ENCODE measurements at regions not wholly inside any gene's neighbourhood (a gene's known extent, or its start where the extent isn't known, plus 50 kb on each side); places are given as distances from the start of the nearest gene placed in this dataset.

DNA sequence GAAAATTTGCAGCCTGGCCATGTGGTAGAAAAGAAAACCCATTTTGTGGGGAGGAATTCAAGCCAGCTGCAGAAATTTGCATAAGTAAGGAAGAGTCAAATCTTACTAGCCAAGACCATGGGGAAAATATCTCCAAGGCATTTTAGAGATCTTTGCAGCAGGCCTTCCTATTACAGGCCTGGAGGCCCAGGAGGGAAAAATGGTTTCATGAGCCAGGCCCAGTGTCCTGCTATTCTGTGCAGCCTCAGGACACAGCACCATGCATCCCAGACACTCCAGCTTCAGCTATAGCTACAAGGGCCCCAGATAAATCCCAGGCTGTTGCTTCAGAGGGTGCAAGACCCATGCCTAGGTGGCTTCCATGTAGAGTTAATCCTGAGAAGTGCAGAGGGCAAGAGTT lies 1590.1 kb upstream of the PRR20A start:
- DNase-seq (ENCODE audit: low read depth, low spot score): no peak
- TF ChIP-seq, protein P1, sequence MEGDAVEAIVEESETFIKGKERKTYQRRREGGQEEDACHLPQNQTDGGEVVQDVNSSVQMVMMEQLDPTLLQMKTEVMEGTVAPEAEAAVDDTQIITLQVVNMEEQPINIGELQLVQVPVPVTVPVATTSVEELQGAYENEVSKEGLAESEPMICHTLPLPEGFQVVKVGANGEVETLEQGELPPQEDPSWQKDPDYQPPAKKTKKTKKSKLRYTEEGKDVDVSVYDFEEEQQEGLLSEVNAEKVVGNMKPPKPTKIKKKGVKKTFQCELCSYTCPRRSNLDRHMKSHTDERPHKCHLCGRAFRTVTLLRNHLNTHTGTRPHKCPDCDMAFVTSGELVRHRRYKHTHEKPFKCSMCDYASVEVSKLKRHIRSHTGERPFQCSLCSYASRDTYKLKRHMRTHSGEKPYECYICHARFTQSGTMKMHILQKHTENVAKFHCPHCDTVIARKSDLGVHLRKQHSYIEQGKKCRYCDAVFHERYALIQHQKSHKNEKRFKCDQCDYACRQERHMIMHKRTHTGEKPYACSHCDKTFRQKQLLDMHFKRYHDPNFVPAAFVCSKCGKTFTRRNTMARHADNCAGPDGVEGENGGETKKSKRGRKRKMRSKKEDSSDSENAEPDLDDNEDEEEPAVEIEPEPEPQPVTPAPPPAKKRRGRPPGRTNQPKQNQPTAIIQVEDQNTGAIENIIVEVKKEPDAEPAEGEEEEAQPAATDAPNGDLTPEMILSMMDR (IDR thresholded peaks at IDR 0.05; ENCODE audit: extremely low read depth in 1 of 2, insufficient read depth in 1 of 2, low read depth in 1 of 2, low read length in 2 of 2): no peak
- TF ChIP-seq GATA2 (IDR thresholded peaks at IDR 0.05; ENCODE audit: insufficient read depth, insufficient read length, low read depth, low read length) (no peak), POLR2AphosphoS5 (IDR thresholded peaks at IDR 0.05; ENCODE audit: insufficient read depth, low read depth, low read length) (no peak), FOS (IDR thresholded peaks at IDR 0.05; ENCODE audit: borderline replicate concordance, insufficient read depth, low read length) (no peak), EZH2 (IDR thresholded peaks at IDR 0.05; ENCODE audit: borderline replicate concordance, low read depth, low read length, severe bottlenecking) (no peak), JUN (IDR thresholded peaks at IDR 0.05; ENCODE audit: borderline replicate concordance, insufficient read depth, insufficient read length, low read depth) (no peak), POLR2A (IDR thresholded peaks at IDR 0.05; ENCODE audit: low read depth, low read length) (no peak), MYC (IDR thresholded peaks at IDR 0.05; ENCODE audit: low read depth, low read length) (no peak)
- TF ChIP-seq, protein P2, sequence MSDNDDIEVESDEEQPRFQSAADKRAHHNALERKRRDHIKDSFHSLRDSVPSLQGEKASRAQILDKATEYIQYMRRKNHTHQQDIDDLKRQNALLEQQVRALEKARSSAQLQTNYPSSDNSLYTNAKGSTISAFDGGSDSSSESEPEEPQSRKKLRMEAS (IDR thresholded peaks at IDR 0.05; ENCODE audit: insufficient read depth, insufficient read length): no peak
- intact Hi-C loops (cut with micrococcal nuclease): no loop called here
- dilution Hi-C loops (cut with MboI; ENCODE audit: extremely low pct_ligation_motif_present, low sequenced_read_pairs): no loop called here
- H3K4me2 ChIP-seq (ENCODE audit: insufficient read depth, low read length): no peak overlapping the region
- H3K9me3 ChIP-seq (replicated peaks; ENCODE audit: control insufficient read depth, insufficient read depth, low read length): no peaks in the 10 kb centered on the region
- no peak overlapping the region for H3K9ac ChIP-seq (replicated peaks; ENCODE audit: extremely low read depth, insufficient read depth, low read length)
- no peaks in the 10 kb centered on the region for H4K20me1 ChIP-seq (replicated peaks; ENCODE audit: control insufficient read depth, extremely low read depth, insufficient read depth, low read length)
- no peaks in the 10 kb centered on the region for H3K4me1 ChIP-seq (ENCODE audit: control insufficient read depth, extremely low read depth, insufficient read depth, low read length)
- H3K4me3 ChIP-seq (replicated peaks in 1 of 3; ENCODE audit: insufficient read depth in 1 of 3, low read depth in 1 of 3, low read length in 3 of 3): no peak overlapping the region
- H3K9me1 ChIP-seq (replicated peaks; ENCODE audit: control insufficient read depth, extremely low read depth, insufficient read depth, low read length): no peaks in the 10 kb centered on the region
- H3K27me3 ChIP-seq (ENCODE audit: control insufficient read depth in 2 of 2, insufficient read depth in 2 of 2, low read length in 2 of 2): no peaks in the 10 kb centered on the region
- no peaks in the 10 kb centered on the region for H3K79me2 ChIP-seq (ENCODE audit: control insufficient read depth, insufficient read depth, low read length)
- H3K27ac ChIP-seq (ENCODE audit: insufficient read depth, low read depth, low read length): no peak overlapping the region
- ChIA-PET CTCF (no interaction called here), POLR2A (no interaction called here)
- no peaks in the 10 kb centered on the region for H3K36me3 ChIP-seq (ENCODE audit: control insufficient read depth in 2 of 2, extremely low read depth in 1 of 2, insufficient read depth in 2 of 2, low read length in 2 of 2)
- H2AFZ ChIP-seq (ENCODE audit: low read depth, low read length): no peak overlapping the region
- BruUV-seq (replicated peaks): no TSS peak
- FAIRE-seq: no peak
